Endothelial cell of umbilical vein (primary cell): ENCODE measurements at regions not wholly inside any gene's neighbourhood (a gene's known extent, or its start where the extent isn't known, plus 50 kb on each side); places are given as distances from the start of the nearest gene placed in this dataset.

Experiments
- CTCF ChIP-seq, 2 donors: IDR thresholded peaks; 1 replicate in 1 of 2; 2 replicates in 1 of 2; pipeline ENCODE4 v1.5.1; 2011; ENCODE audit warnings: low read length in 2 of 2, mild to moderate bottlenecking in 2 of 2, moderate library complexity in 2 of 2, control low read depth in 1 of 2, inconsistent platforms in 1 of 2, low read depth in 1 of 2; ENCODE audit not compliant: insufficient read depth in 1 of 2; ENCODE audit errors: extremely low read depth in 1 of 2
- EZH2 ChIP-seq: IDR thresholded peaks from 2 replicates; pipeline ENCODE4 v1.6.1; 2012; ENCODE audit warnings: borderline replicate concordance, low read depth, mild to moderate bottlenecking, moderate library complexity, low read length, inconsistent platforms; ENCODE audit not compliant: severe bottlenecking
- JUN ChIP-seq: IDR thresholded peaks from 2 replicates; pipeline ENCODE4 v1.6.1; 2011; ENCODE audit warnings: borderline replicate concordance, low read depth; ENCODE audit not compliant: insufficient read length, insufficient read depth
- MAX ChIP-seq: IDR thresholded peaks from 2 replicates; pipeline ENCODE4 v1.6.1; 2011; ENCODE audit not compliant: insufficient read depth, insufficient read length
- MYC ChIP-seq: IDR thresholded peaks from one replicate; pipeline ENCODE4 v1.6.1; 2011; ENCODE audit warnings: mild to moderate bottlenecking, low read depth, low read length
- POLR2A ChIP-seq: IDR thresholded peaks from 2 replicates; pipeline ENCODE4 v1.6.1; 2012; ENCODE audit warnings: low read depth, mild to moderate bottlenecking, control low read depth, low read length
- POLR2AphosphoS5 ChIP-seq: IDR thresholded peaks from 2 replicates; pipeline ENCODE4 v1.6.1; 2012; ENCODE audit warnings: low read depth, mild to moderate bottlenecking, control low read depth, low read length, moderate library complexity; ENCODE audit not compliant: insufficient read depth

DNA sequence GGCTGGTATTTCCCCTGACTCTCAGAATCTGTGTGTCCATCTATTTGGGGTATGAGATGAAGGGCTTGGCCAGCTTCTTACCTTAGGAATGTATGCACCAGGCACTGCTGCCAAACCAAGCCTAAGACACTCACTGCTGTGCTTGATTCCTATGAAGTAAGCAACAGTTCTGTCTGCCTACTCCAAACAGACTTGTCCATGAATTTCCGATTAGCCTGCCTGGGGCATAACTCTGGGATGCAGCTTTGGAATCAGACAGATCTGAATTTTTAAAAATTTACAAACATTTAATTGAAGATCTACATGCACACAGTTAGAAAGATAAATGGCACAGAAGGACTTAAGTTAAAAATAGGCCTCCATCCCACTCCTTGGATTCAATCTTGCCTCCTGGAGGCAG lies 59.5 kb upstream of the JDP2 start:
- TF ChIP-seq POLR2A (no peak), EZH2 (no peak), CTCF (IDR thresholded peaks at IDR 0.05; ENCODE audit: extremely low read depth in 1 of 2, insufficient read depth in 1 of 2, low read depth in 1 of 2, low read length in 2 of 2) (no peak), MYC (no peak), JUN (no peak), POLR2AphosphoS5 (no peak), MAX (no peak)
